ENCODE measurements at regions not wholly inside any gene's neighbourhood (a gene's known extent, or its start where the extent isn't known, plus 50 kb on each side); places are given as distances from the start of the nearest gene placed in this dataset.
"Not testable (repeated sequence)": the region's sequence is repeated elsewhere in the genome, so short reads cannot be mapped to it uniquely, and the experiment has no call there.

- DNase-seq (ENCODE audit: low spot score): no peak
- intact Hi-C loops (cut with DNase I): no loop called here
- ATAC-seq: no peak
Observed at GRCh38 chr18:52220062-52220591, 119.9 kb upstream of the DCC start.

DNA sequence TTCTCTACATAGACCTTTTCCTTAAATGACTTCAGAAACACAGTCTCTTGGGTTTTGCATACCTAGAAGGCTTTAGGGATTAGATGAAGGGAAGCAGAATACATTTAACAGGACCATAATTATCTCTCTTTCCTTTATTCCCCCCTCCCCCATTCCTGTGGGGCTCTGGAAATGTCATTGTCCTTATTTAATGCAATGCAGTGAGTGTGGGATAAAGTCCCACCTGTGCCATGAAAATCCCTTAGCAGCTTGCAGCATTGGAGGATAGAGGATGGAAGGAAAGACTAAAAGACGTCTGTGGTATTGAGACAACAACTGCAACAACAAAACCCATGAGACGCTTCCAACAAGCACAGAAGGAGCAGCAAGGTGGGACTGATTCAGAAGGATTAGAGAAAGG is 117.8 kb upstream of the DCC start:
- intact Hi-C loops (cut with DNase I): no loop called here
- DNase-seq (ENCODE audit: low spot score): no peak
- ATAC-seq: no peak

GRCh38 chr18:52227536-52227935 is 112.5 kb upstream of the DCC start:
- intact Hi-C loops (cut with DNase I): no loop called here
- DNase-seq (ENCODE audit: low spot score) (no peak), ATAC-seq (no peak)

GRCh38 chr18:52228166-52228565 is 111.8 kb upstream of the DCC start:
- DNase-seq (ENCODE audit: low spot score) (no peak), ATAC-seq (no peak)
- intact Hi-C loops (cut with DNase I): no loop called here

GRCh38 chr18:52236131-52236530 is 103.9 kb upstream of the DCC start:
- DNase-seq (ENCODE audit: low spot score) (no peak), ATAC-seq (no peak)
- intact Hi-C loops (cut with DNase I): no loop called here

DNA sequence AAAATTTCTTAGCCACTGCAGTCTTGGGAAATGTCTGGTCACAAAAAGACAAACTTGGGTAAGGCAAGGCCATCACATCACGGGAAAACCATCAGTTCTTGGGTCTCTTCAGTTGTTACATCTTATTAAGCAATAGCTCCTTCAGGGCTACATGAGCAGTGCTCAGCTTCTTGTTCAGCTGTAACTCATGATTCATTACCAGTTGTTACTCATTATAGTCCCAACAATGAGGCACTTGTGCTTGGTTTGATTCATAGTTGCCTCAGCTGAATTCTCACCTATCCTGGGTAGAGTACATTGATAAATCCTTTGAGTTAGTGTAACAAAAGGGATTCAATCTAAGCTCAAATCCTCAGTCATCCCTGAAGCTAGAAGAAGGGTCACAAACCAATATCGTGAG is 102.4 kb upstream of the DCC start:
- no peak for DNase-seq (ENCODE audit: low spot score)
- ATAC-seq: no peak
- intact Hi-C loops (cut with DNase I): no loop called here

- ATAC-seq (no peak), DNase-seq (ENCODE audit: low spot score) (no peak)
- intact Hi-C loops (cut with DNase I): no loop called here
Observed at GRCh38 chr18:52242711-52243110, 97.3 kb upstream of the DCC start.

- intact Hi-C loops (cut with DNase I): no loop called here
Observed at GRCh38 chr18:52244658-52245057, 95.3 kb upstream of the DCC start.

GRCh38 chr18:52254367-52254766 is 85.6 kb upstream of the DCC start:
- intact Hi-C loops (cut with DNase I): no loop called here
- DNase-seq (ENCODE audit: low spot score): no peak
- no peak for ATAC-seq

More at GRCh38 chr18:52244658-52245057, 95.3 kb upstream of the DCC start:
- ATAC-seq: no peak
- no peak for DNase-seq (ENCODE audit: low spot score)

GRCh38 chr18:52257417-52257816 is 82.6 kb upstream of the DCC start:
- DNase-seq (ENCODE audit: low spot score); ATAC-seq; intact Hi-C loops (cut with DNase I): not testable (repeated sequence)

GRCh38 chr18:52275817-52276216 is 64.2 kb upstream of the DCC start:
- ATAC-seq (no peak), DNase-seq (ENCODE audit: low spot score) (no peak)
- intact Hi-C loops (cut with DNase I): no loop called here

DNA sequence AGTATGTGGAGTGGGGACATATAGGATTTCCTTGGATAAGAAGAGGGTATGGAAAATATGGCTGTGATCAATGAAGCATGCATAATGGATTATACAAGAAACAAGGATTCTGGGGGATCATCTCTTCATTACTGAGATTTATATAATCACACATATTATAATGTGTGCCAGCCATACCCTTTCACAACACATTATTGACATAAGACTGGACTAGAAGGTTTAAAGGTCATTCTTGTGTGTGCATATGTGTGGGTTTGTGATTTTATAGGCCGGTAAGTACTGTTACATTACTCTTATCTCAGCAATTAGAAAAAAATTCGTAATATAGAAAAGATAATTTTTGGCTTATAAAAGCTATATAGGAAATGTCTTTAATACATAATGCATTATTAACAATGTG is 62.2 kb upstream of the DCC start:
- DNase-seq (ENCODE audit: low spot score) (no peak), ATAC-seq (no peak)
- intact Hi-C loops (cut with DNase I): no loop called here

DNA sequence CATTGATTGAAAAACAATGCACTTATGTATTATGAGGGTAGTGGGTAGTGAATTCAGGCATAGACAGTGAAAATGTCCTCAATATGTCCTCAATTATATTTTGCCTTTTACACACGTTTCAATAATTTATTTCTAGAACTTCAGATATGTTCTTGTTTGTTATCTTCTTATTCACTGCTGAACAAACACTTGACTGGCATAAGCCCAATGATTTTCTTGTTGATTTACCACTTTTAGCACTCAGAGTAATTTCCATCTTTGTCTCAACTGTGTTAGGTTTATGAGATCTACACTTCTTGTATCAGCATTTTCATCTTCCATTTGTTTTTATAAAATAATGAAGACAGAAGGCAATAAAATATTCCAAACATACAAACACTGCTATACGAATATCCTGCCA is 61.8 kb upstream of the DCC start:
- DNase-seq (ENCODE audit: low spot score) (no peak), ATAC-seq (no peak)
- intact Hi-C loops (cut with DNase I): no loop called here

GRCh38 chr18:52280702-52281101 is 59.3 kb upstream of the DCC start:
- intact Hi-C loops (cut with DNase I): no loop called here
- ATAC-seq (no peak), DNase-seq (ENCODE audit: low spot score) (no peak)

- intact Hi-C loops (cut with DNase I): no loop called here
- DNase-seq (ENCODE audit: low spot score) (no peak), ATAC-seq (no peak)
Observed at GRCh38 chr18:52283927-52284326, 56.1 kb upstream of the DCC start.

DNA sequence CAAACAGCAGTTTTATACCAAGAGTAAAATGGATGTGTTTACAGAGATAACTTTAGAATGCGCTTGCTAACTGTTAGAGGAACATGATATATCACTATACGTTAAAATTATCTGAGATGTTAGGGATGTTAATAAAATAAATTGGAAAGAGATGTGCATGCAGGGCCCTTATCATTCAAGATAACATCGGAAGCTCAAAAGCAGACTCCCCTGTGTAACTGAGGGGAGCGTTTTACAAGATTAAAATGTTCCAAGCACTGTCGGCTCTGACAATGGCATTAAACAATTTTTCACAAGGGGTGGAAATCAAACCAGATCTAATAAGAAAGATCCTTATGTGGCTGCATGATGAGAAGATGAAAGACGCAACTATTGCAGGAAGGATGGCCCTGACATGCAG is 53.3 kb upstream of the DCC start:
- intact Hi-C loops (cut with DNase I): no loop called here
- ATAC-seq (no peak), DNase-seq (ENCODE audit: low spot score) (no peak)

DNA sequence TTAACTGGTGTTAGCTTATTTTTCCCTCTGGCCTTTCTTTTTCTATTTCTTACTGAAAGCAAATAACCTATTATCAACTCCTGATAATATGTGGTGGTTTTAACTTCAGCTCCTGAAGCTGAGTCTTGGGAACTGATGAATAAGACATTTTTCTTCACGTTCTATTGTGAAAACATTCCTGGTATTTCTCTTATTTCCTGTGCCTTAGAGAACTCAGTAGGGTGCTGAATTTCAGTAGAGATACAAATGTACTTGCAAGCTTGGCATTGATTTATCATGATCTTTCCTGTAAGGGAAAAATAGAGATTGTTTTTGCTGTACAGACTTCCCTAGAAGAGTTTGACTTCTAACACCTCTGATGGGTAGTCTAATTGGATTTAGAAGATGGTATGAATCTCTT is 52.8 kb upstream of the DCC start:
- DNase-seq (ENCODE audit: low spot score) (no peak), ATAC-seq (no peak)
- intact Hi-C loops (cut with DNase I): no loop called here

DNA sequence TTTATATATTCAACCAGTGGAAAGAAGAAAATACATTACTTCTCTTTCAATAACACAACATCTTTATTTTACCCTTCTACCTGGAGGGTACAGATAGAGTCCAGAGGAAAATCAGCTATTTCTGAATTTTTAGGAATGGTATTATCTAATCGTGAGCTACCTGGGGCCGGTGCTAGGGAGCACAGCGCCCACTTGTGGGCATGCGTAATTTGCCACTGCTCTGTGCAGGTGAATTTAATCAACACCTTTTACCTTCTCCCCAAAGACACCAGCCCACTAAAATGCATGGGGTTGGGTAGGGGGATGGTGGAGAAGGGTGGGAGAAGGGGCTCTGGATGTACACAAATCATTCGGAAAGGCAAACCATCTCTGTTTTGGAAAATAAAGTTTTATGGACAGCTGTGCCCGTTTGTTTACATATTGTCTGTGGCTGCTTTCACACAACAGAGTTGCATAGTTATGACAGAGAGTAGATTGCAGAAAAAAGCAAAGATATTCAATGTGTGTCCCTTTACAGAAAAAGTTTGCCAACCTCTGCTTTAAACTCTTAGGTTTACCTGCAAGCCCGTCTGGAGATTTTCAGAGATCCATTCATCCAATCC is 51.5 kb upstream of the DCC start:
- intact Hi-C loops (cut with DNase I): no loop called here
- no peak for ATAC-seq
- DNase-seq (ENCODE audit: low spot score): no peak

DNA sequence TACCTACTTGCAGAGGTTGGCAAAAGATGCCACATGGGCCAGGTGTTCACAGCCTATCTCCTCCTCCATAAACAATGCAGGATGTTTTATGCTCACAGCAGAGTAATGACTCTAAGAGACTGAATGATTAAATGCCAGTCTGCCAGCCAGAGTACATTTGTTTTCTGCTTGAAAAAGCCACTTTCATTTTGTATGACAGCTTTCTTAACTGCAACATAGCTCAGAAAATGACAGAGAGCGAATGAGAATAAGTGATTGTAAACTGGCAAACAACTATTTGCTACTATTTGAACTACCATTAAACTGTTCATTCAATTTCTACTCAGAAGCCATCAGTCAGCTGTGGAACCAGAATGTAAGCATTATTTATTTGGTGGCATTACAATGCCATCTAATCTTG is 50.6 kb upstream of the DCC start:
- ATAC-seq: no peak
- intact Hi-C loops (cut with DNase I): no loop called here
- no peak for DNase-seq (ENCODE audit: low spot score)
